HG03135 (cell line): ENCODE measurements at regions not wholly inside any gene's neighbourhood (a gene's known extent, or its start where the extent isn't known, plus 50 kb on each side); places are given as distances from the start of the nearest gene placed in this dataset.

Source experiments
- ATAC-seq: cut with Tn5 transposase; IDR thresholded peaks from one replicate; pipeline ENCODE4 v1.9.1; 2021; ENCODE audit warnings: mild to moderate bottlenecking, moderate library complexity; ENCODE audit not compliant: unreplicated experiment

- no peak for ATAC-seq
Observed at GRCh38 chr14:101362529-101363260, 198.6 kb upstream of the DIO3 start.

- no peak for ATAC-seq
Observed at GRCh38 chr14:101363261-101363555, 198.1 kb upstream of the DIO3 start.

GRCh38 chr14:101363880-101364391 is 197.4 kb upstream of the DIO3 start:
- ATAC-seq = no peak

- ATAC-seq = no peak
Observed at GRCh38 chr14:101364503-101365328, 196.6 kb upstream of the DIO3 start.

GRCh38 chr14:101365329-101366158 is 195.8 kb upstream of the DIO3 start:
- no peak for ATAC-seq

GRCh38 chr14:101367421-101368261 is 193.7 kb upstream of the DIO3 start:
- ATAC-seq = no peak

- ATAC-seq = no peak
Observed at GRCh38 chr14:101368629-101369028, 192.7 kb upstream of the DIO3 start.

- ATAC-seq = no peak
Observed at GRCh38 chr14:101369194-101369915, 191.9 kb upstream of the DIO3 start.

GRCh38 chr14:101369916-101370592 is 191.2 kb upstream of the DIO3 start:
- ATAC-seq = no peak

GRCh38 chr14:101370593-101371569 is 190.4 kb upstream of the DIO3 start:
- ATAC-seq = no peak

GRCh38 chr14:101371799-101372793 is 189.2 kb upstream of the DIO3 start:
- no peak for ATAC-seq

- no peak for ATAC-seq
Observed at GRCh38 chr14:101372894-101373620, 188.2 kb upstream of the DIO3 start.

- no peak for ATAC-seq
Observed at GRCh38 chr14:101373690-101374295, 187.5 kb upstream of the DIO3 start.

- no peak for ATAC-seq
Observed at GRCh38 chr14:101374373-101375338, 186.6 kb upstream of the DIO3 start.

GRCh38 chr14:101377069-101377468 is 184.2 kb upstream of the DIO3 start:
- no peak for ATAC-seq
